ENCODE measurements at regions not wholly inside any gene's neighbourhood (a gene's known extent, or its start where the extent isn't known, plus 50 kb on each side); places are given as distances from the start of the nearest gene placed in this dataset.

DNA sequence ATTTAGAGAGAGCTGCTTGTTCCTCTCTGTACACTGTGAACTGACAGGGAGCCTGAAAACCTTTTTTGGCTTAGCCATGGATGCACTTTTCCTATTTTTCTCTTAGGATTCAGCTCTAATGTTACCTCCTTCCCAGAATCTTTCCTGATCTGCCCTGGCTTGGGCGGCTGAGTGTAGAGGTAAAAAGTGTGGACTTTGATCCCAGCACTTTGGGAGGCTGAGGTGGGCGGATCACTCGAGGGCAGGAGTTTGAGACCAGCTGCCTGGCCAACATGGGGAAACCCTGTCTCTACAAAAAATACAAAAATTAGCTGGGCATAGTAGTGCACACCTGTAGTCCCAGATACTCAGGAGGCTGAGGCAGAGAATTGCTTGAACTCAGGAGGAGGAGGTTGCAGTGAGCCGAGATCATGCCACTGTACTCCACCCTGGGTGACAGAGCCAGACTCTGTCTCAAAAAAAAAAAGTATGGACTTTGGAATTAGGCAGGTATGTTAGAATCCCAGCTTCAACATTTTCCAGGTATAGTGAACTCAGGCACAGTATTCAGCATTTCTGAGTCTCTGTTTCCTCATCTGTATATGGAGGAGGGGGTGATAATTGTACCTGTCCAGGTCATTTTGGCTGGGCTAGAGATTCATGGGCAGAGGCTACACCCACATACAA, 212.5 kb upstream of the EEF2KMT start:
- H3K4ac ChIP-seq (ENCODE audit: low read depth, low read length), result no peak overlapping the region
- no CpG with 5 or more reads among the region's 4 CpGs for WGBS (ENCODE audit: extremely low coverage, insufficient coverage, insufficient read length)

DNA sequence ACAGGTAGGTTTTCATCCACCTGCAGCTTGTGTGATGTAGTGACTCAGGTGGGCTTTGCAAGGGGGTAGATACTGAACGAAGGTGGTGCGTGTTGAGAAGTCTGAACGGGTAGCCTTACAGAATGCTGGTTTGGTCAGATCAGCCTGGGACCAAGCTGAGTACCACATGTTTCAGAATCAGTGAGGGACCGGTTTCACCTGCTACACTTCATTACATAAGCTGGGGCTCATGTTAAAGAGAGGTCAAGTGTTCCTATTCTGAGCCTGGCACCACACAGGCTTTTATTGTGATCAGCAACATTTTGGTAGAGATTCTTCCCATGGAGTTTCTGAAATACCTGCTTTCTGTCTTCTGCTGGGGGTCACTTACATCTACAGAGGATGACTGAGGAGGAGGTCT, 207.4 kb upstream of the EEF2KMT start:
- Histone ChIP-seq H3K79me2 (ENCODE audit: control insufficient read depth, insufficient read depth, low read length, poor library complexity) (no peaks in the 10 kb centered on the region), H3K18ac (ENCODE audit: low read length) (no peak overlapping the region), H3K4ac (ENCODE audit: low read depth, low read length) (no peak overlapping the region), H2BK120ac (ENCODE audit: insufficient read depth, low read length, poor library complexity) (no peak overlapping the region), H3K4me3 (ENCODE audit: low read depth, low read length) (no peak overlapping the region), H3K36me3 (ENCODE audit: control insufficient read depth in 1 of 2, insufficient read depth in 2 of 2, low read length in 2 of 2) (no peaks in the 10 kb centered on the region), H2AK5ac (ENCODE audit: low read length) (no peak overlapping the region), H2BK12ac (ENCODE audit: low read length) (no peak overlapping the region), H3K27me3 (ENCODE audit: insufficient read depth, low read length) (no peaks in the 10 kb centered on the region), H3K27ac (ENCODE audit: low read depth, low read length) (no peak overlapping the region), H3K14ac (ENCODE audit: low read length) (no peak overlapping the region), H3K4me1 (ENCODE audit: control insufficient read depth in 1 of 2, insufficient read depth in 2 of 2, low read length in 2 of 2) (no peaks in the 10 kb centered on the region), H3K4me2 (ENCODE audit: low read length) (no peak overlapping the region), H3K23ac (ENCODE audit: low read length) (no peak overlapping the region), H4K12ac (ENCODE audit: low read depth, low read length) (no peak overlapping the region), H3K9ac (ENCODE audit: low read length) (peak overlapping the region; percentile 3), H2AFZ (ENCODE audit: insufficient read depth, low read length, poor library complexity) (no peak overlapping the region), H4K91ac (ENCODE audit: low read depth, low read length) (no peak overlapping the region), H2BK5ac (ENCODE audit: low read depth, low read length, poor library complexity) (no peak overlapping the region), H3K79me1 (ENCODE audit: low read length) (no peaks in the 10 kb centered on the region), H3K9me3 (ENCODE audit: insufficient read depth, low read depth, low read length) (peaks cover 2% of the 10 kb centered on the region), H4K8ac (ENCODE audit: low read depth, low read length) (no peak overlapping the region)
- no peak for DNase-seq
- no CpG with 5 or more reads among the region's 4 CpGs for WGBS (ENCODE audit: extremely low coverage, insufficient coverage, insufficient read length)

More for the DNA sequence above, 212.5 kb upstream of the EEF2KMT start:
- Histone ChIP-seq H3K14ac (ENCODE audit: low read length) (no peak overlapping the region), H3K36me3 (ENCODE audit: control insufficient read depth in 1 of 2, insufficient read depth in 2 of 2, low read length in 2 of 2) (no peaks in the 10 kb centered on the region), H2BK5ac (ENCODE audit: low read depth, low read length, poor library complexity) (no peak overlapping the region), H3K23ac (ENCODE audit: low read length) (no peak overlapping the region), H3K27me3 (ENCODE audit: insufficient read depth, low read length) (no peaks in the 10 kb centered on the region), H4K91ac (ENCODE audit: low read depth, low read length) (no peak overlapping the region), H4K12ac (ENCODE audit: low read depth, low read length) (no peak overlapping the region), H3K79me2 (ENCODE audit: control insufficient read depth, insufficient read depth, low read length, poor library complexity) (no peaks in the 10 kb centered on the region), H3K79me1 (ENCODE audit: low read length) (no peaks in the 10 kb centered on the region), H4K8ac (ENCODE audit: low read depth, low read length) (no peak overlapping the region), H2AK5ac (ENCODE audit: low read length) (no peak overlapping the region), H2BK120ac (ENCODE audit: insufficient read depth, low read length, poor library complexity) (no peak overlapping the region), H2BK12ac (ENCODE audit: low read length) (no peak overlapping the region), H3K27ac (ENCODE audit: low read depth, low read length) (no peak overlapping the region), H3K9me3 (ENCODE audit: insufficient read depth, low read depth, low read length) (no peaks in the 10 kb centered on the region), H2AFZ (ENCODE audit: insufficient read depth, low read length, poor library complexity) (no peak overlapping the region), H3K9ac (ENCODE audit: low read length) (no peak overlapping the region), H3K4me3 (ENCODE audit: low read depth, low read length) (no peak overlapping the region), H3K4me1 (ENCODE audit: control insufficient read depth in 1 of 2, insufficient read depth in 2 of 2, low read length in 2 of 2) (no peaks in the 10 kb centered on the region), H3K4me2 (ENCODE audit: low read length) (no peak overlapping the region), H3K18ac (ENCODE audit: low read length) (no peak overlapping the region)
- no peak for DNase-seq

DNA sequence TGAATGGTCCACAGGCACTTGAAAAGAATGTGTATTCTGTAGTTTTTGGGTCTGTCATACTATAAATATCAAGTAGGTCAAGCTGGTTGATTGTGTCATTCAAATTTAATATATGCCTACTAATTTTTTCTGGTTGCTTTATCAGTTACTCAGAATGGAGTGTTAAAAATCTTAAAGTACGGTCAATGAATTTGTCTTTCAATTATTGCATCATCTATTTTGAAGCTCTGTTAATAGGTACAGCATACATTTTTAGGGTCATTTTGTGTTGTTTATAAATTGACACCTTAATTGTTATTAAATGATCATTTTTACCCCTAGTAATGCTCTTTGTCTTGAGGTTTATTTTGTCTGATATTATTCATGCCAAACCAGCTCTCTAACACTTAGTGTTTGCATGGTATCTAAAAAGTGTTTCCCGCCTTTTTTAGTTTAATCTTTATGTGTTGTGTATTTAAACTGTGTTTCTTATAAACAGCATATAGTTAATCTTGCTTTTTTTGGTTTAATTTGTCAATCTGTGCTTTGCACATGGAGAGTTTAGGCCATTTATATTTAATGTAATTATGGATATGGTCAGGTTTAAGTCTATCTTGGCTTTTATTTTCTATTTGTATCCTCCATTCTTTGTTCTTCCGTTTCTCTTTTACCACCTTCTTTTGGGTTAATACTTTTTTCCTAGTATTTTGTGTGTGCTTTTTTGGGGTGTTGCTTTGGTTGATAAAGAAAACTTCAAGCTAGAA, 204.9 kb upstream of the EEF2KMT start:
- H3K27ac ChIP-seq (ENCODE audit: low read depth, low read length), result no peak overlapping the region
- H3K79me1 ChIP-seq (ENCODE audit: low read length), result no peaks in the 10 kb centered on the region
- no peaks in the 10 kb centered on the region for H3K36me3 ChIP-seq (ENCODE audit: control insufficient read depth in 1 of 2, insufficient read depth in 2 of 2, low read length in 2 of 2)
- DNase-seq, result no peak
- no peak overlapping the region for H2BK12ac ChIP-seq (ENCODE audit: low read length)
- H2AK5ac ChIP-seq (ENCODE audit: low read length), result no peak overlapping the region
- WGBS (ENCODE audit: extremely low coverage, insufficient coverage, insufficient read length), result no CpG with 5 or more reads among the region's 3 CpGs
- no peak overlapping the region for H3K23ac ChIP-seq (ENCODE audit: low read length)
- peaks cover 2% of the 10 kb centered on the region for H3K9me3 ChIP-seq (ENCODE audit: insufficient read depth, low read depth, low read length)
- no peak overlapping the region for H3K4ac ChIP-seq (ENCODE audit: low read depth, low read length)
- no peak overlapping the region for H3K4me2 ChIP-seq (ENCODE audit: low read length)
- H2BK120ac ChIP-seq (ENCODE audit: insufficient read depth, low read length, poor library complexity), result no peak overlapping the region
- no peak overlapping the region for H2BK5ac ChIP-seq (ENCODE audit: low read depth, low read length, poor library complexity)
- no peaks in the 10 kb centered on the region for H3K79me2 ChIP-seq (ENCODE audit: control insufficient read depth, insufficient read depth, low read length, poor library complexity)
- no peaks in the 10 kb centered on the region for H3K27me3 ChIP-seq (ENCODE audit: insufficient read depth, low read length)
- no peak overlapping the region for H2AFZ ChIP-seq (ENCODE audit: insufficient read depth, low read length, poor library complexity)
- no peak overlapping the region for H4K91ac ChIP-seq (ENCODE audit: low read depth, low read length)
- no peak overlapping the region for H4K12ac ChIP-seq (ENCODE audit: low read depth, low read length)
- H3K18ac ChIP-seq (ENCODE audit: low read length), result no peak overlapping the region
- no peak overlapping the region for H3K14ac ChIP-seq (ENCODE audit: low read length)
- no peak overlapping the region for H4K8ac ChIP-seq (ENCODE audit: low read depth, low read length)
- H3K4me3 ChIP-seq (ENCODE audit: low read depth, low read length), result no peak overlapping the region
- no peak overlapping the region for H3K9ac ChIP-seq (ENCODE audit: low read length)
- H3K4me1 ChIP-seq (ENCODE audit: control insufficient read depth in 1 of 2, insufficient read depth in 2 of 2, low read length in 2 of 2), result no peaks in the 10 kb centered on the region

DNA sequence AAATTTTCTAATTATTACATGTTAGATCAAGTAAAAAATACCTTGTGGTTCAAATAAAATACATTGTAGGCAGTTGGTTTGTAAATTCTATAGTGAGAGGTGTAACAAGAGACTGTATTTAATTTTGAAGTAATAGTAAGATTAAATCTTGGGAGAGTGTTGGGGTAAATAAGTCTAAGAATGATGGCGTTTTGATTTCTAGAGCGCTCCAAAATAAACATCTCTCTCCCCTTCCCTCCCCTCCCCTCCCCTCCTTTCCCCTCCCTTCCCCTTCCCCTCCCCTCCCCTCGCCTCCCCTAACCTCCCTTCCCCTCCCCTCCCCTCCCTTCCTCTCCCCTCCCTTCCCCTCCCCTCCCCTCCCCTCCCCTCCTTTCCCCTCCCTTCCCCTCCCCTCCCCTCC, 200.6 kb upstream of the EEF2KMT start:
- no peaks in the 10 kb centered on the region for H3K36me3 ChIP-seq (ENCODE audit: control insufficient read depth in 1 of 2, insufficient read depth in 2 of 2, low read length in 2 of 2)
- H2BK12ac ChIP-seq (ENCODE audit: low read length), result no peak overlapping the region
- H3K27ac ChIP-seq (ENCODE audit: low read depth, low read length), result no peak overlapping the region
- H3K4ac ChIP-seq (ENCODE audit: low read depth, low read length), result no peak overlapping the region
- H3K79me1 ChIP-seq (ENCODE audit: low read length), result no peaks in the 10 kb centered on the region
- H3K27me3 ChIP-seq (ENCODE audit: insufficient read depth, low read length), result no peaks in the 10 kb centered on the region
- no peak overlapping the region for H3K4me2 ChIP-seq (ENCODE audit: low read length)
- no peak overlapping the region for H3K18ac ChIP-seq (ENCODE audit: low read length)
- no peak overlapping the region for H4K91ac ChIP-seq (ENCODE audit: low read depth, low read length)
- H3K4me3 ChIP-seq (ENCODE audit: low read depth, low read length), result no peak overlapping the region
- H3K4me1 ChIP-seq (ENCODE audit: control insufficient read depth in 1 of 2, insufficient read depth in 2 of 2, low read length in 2 of 2), result no peaks in the 10 kb centered on the region
- no peak overlapping the region for H3K23ac ChIP-seq (ENCODE audit: low read length)
- H4K8ac ChIP-seq (ENCODE audit: low read depth, low read length), result no peak overlapping the region
- no peak overlapping the region for H2BK5ac ChIP-seq (ENCODE audit: low read depth, low read length, poor library complexity)
- no peak for DNase-seq
- no peak overlapping the region for H3K14ac ChIP-seq (ENCODE audit: low read length)
- no peak overlapping the region for H2AFZ ChIP-seq (ENCODE audit: insufficient read depth, low read length, poor library complexity)
- 100% methylated on average over 1 of the region's 3 CpGs for WGBS (ENCODE audit: extremely low coverage, insufficient coverage, insufficient read length)
- no peaks in the 10 kb centered on the region for H3K79me2 ChIP-seq (ENCODE audit: control insufficient read depth, insufficient read depth, low read length, poor library complexity)
- no peak overlapping the region for H4K12ac ChIP-seq (ENCODE audit: low read depth, low read length)
- H2AK5ac ChIP-seq (ENCODE audit: low read length), result no peak overlapping the region
- no peak overlapping the region for H3K9ac ChIP-seq (ENCODE audit: low read length)
- no peak overlapping the region for H2BK120ac ChIP-seq (ENCODE audit: insufficient read depth, low read length, poor library complexity)
- H3K9me3 ChIP-seq (ENCODE audit: insufficient read depth, low read depth, low read length), result peaks cover 2% of the 10 kb centered on the region
